ENCODE measurements at regions not wholly inside any gene's neighbourhood (a gene's known extent, or its start where the extent isn't known, plus 50 kb on each side); places are given as distances from the start of the nearest gene placed in this dataset.

- peak; percentile 19; the same call in 1 of the 2 replicates for TF ChIP-seq ZNF574 (CRISPR knock-in tag; IDR thresholded peaks at IDR 0.05)
- TF ChIP-seq ZNF512B (CRISPR knock-in tag; IDR thresholded peaks at IDR 0.05; ENCODE audit: borderline replicate concordance), result 0 out of 2 replicates have a peak, but pooled peaks have one; percentile 19
- peak; percentile 84; the same call in 1 of the 2 replicates for TF ChIP-seq HDAC2 (CRISPR knock-in tag; IDR thresholded peaks at IDR 0.05)
- TF ChIP-seq ZBTB42 (CRISPR knock-in tag; IDR thresholded peaks at IDR 0.05), result peak; percentile 74; the same call in 1 of the 2 replicates
- TF ChIP-seq MAF1 (CRISPR knock-in tag; IDR thresholded peaks at IDR 0.05; ENCODE audit: borderline replicate concordance), result no peak
- no peak for TF ChIP-seq ISX (CRISPR knock-in tag; conservative IDR thresholded peaks at IDR 0.05)
- no peak for TF ChIP-seq JARID2 (CRISPR knock-in tag; IDR thresholded peaks at IDR 0.05; ENCODE audit: insufficient replicate concordance)
- 0 out of 2 replicates have a peak, but pooled peaks have one; percentile 9 for TF ChIP-seq SOX13 (IDR thresholded peaks at IDR 0.05)
- peak in 1 of 2 experiments; percentile 63; a peak in 2 of 4 replicates for TF ChIP-seq SOX13 (CRISPR knock-in tag; conservative IDR thresholded peaks at IDR 0.05 in 1 of 2, IDR thresholded peaks at IDR 0.05 in 1 of 2)
- TF ChIP-seq CEBPZ (IDR thresholded peaks at IDR 0.05; ENCODE audit: low read length), result no peak
- no peak for TF ChIP-seq ZNF7 (CRISPR knock-in tag; IDR thresholded peaks at IDR 0.05)
- TF ChIP-seq ZNF772 (CRISPR knock-in tag; IDR thresholded peaks at IDR 0.05), result 0 out of 2 replicates have a peak, but pooled peaks have one; percentile 34
- TF ChIP-seq KDM2A (CRISPR knock-in tag; IDR thresholded peaks at IDR 0.05; ENCODE audit: borderline replicate concordance, low read depth), result no peak
- TF ChIP-seq KAT2B (IDR thresholded peaks at IDR 0.05; ENCODE audit: borderline replicate concordance, low read depth, low read length), result no peak
- no peak for TF ChIP-seq MLLT10 (CRISPR knock-in tag; IDR thresholded peaks at IDR 0.05)
- TF ChIP-seq ZNF256 (CRISPR knock-in tag; conservative IDR thresholded peaks at IDR 0.05), result no peak
These were observed 158.7 kb upstream of the IRF2BP2 start (continued) for GRCh38 chr1:234768569-234769283.
